ENCODE measurements at regions not wholly inside any gene's neighbourhood (a gene's known extent, or its start where the extent isn't known, plus 50 kb on each side); places are given as distances from the start of the nearest gene placed in this dataset.

DNA sequence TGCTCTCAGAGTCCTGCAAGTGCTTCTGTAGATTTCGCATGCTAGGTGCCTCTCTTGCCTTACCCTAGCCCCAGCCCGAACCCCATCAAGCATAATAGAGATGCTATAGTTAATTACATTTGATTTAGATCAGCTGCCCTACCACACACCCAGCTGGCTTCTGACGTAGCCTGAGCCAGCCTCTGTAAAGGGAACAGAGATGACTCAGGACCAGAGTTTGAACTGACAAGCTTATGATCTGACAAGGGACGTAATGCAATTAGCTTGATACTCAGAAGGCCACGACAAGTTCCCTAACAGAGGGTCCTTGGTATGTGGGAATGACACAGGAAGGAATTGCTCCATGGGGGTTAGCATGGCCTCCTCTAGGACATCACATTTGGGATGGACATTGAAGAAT is 126.6 kb downstream of the LRATD1 start:
- Histone ChIP-seq H3K9ac (ENCODE audit: low read length) (no peak overlapping the region), H3K36me3 (ENCODE audit: low read depth, low read length) (no peaks in the 10 kb centered on the region), H2AFZ (ENCODE audit: low read length) (no peak overlapping the region), H4K20me1 (ENCODE audit: low read length) (no peaks in the 10 kb centered on the region), H3K27me3 (ENCODE audit: low read length) (no peaks in the 10 kb centered on the region), H3K4me3 (ENCODE audit: low read length) (no peak overlapping the region), H3F3A (ENCODE audit: low read length, unreplicated experiment) (no peaks in the 10 kb centered on the region), H3K4me2 (ENCODE audit: low read length) (no peak overlapping the region), H3K9me2 (replicated peaks; ENCODE audit: low read length) (no peaks in the 10 kb centered on the region), H3K79me2 (ENCODE audit: low read length) (no peaks in the 10 kb centered on the region), H3K4me1 (ENCODE audit: insufficient read depth, low read length) (peaks cover 22% of the 10 kb centered on the region), H3K27ac (ENCODE audit: low read length) (no peak overlapping the region), H3K9me3 (ENCODE audit: low read length) (no peaks in the 10 kb centered on the region)
- CTCF ChIA-PET = no interaction called here
- POLR2A ChIA-PET (ENCODE audit: unreplicated experiment) = no interaction called here
- ATAC-seq = no peak
- DNase-seq = no peak
- intact Hi-C loops (cut with micrococcal nuclease) = no loop called here
- BruUV-seq (replicated peaks) = no TSS peak
- TF ChIP-seq, protein P1, sequence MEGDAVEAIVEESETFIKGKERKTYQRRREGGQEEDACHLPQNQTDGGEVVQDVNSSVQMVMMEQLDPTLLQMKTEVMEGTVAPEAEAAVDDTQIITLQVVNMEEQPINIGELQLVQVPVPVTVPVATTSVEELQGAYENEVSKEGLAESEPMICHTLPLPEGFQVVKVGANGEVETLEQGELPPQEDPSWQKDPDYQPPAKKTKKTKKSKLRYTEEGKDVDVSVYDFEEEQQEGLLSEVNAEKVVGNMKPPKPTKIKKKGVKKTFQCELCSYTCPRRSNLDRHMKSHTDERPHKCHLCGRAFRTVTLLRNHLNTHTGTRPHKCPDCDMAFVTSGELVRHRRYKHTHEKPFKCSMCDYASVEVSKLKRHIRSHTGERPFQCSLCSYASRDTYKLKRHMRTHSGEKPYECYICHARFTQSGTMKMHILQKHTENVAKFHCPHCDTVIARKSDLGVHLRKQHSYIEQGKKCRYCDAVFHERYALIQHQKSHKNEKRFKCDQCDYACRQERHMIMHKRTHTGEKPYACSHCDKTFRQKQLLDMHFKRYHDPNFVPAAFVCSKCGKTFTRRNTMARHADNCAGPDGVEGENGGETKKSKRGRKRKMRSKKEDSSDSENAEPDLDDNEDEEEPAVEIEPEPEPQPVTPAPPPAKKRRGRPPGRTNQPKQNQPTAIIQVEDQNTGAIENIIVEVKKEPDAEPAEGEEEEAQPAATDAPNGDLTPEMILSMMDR (conservative IDR thresholded peaks at IDR 0.05; ENCODE audit: low read depth, low read length) = no peak
- TF ChIP-seq EZH2 (IDR thresholded peaks at IDR 0.05; ENCODE audit: low read length, unreplicated experiment) = no peak
- TF ChIP-seq EZH2phosphoT487 (IDR thresholded peaks at IDR 0.05; ENCODE audit: borderline replicate concordance, low read length) = no peak

DNA sequence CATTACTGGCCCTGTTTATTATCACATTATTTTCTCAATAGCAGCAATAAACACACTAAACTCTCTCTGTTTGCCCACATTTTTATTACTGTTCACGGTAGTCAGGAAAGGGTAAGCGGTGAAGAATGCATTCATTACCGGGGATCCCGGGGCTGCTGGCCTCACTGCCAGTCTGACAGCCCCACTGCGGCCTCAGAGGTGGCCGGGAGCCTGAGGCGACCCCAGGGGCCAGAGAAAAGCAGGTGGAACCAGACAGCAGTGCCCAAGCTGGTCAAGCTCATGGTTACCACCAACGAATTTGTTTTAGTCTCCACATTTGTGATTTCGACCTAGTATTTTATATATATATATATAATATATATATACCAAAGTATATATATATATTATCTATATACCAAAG is 127.7 kb downstream of the LRATD1 start:
- ATAC-seq = no peak
- peaks cover 22% of the 10 kb centered on the region for H3K4me1 ChIP-seq (ENCODE audit: insufficient read depth, low read length)
- no peaks in the 10 kb centered on the region for H3K9me2 ChIP-seq (replicated peaks; ENCODE audit: low read length)
- H3F3A ChIP-seq (ENCODE audit: low read length, unreplicated experiment) = no peaks in the 10 kb centered on the region
- no peak overlapping the region for H3K4me2 ChIP-seq (ENCODE audit: low read length)
- H3K27ac ChIP-seq (ENCODE audit: low read length) = no peak overlapping the region
- intact Hi-C loops (cut with micrococcal nuclease) = no loop called here
- no peak overlapping the region for H2AFZ ChIP-seq (ENCODE audit: low read length)
- BruUV-seq (replicated peaks) = no TSS peak
- DNase-seq = no peak
- ChIA-PET POLR2A (ENCODE audit: unreplicated experiment) (no interaction called here), CTCF (no interaction called here)
- H3K79me2 ChIP-seq (ENCODE audit: low read length) = no peaks in the 10 kb centered on the region
- H3K36me3 ChIP-seq (ENCODE audit: low read depth, low read length) = no peaks in the 10 kb centered on the region
- TF ChIP-seq EZH2phosphoT487 (IDR thresholded peaks at IDR 0.05; ENCODE audit: borderline replicate concordance, low read length) (no peak), EZH2 (IDR thresholded peaks at IDR 0.05; ENCODE audit: low read length, unreplicated experiment) (no peak)
- TF ChIP-seq, protein P1 (conservative IDR thresholded peaks at IDR 0.05; ENCODE audit: low read depth, low read length) = no peak
- H3K9me3 ChIP-seq (ENCODE audit: low read length) = no peaks in the 10 kb centered on the region
- H3K27me3 ChIP-seq (ENCODE audit: low read length) = no peaks in the 10 kb centered on the region
- no peaks in the 10 kb centered on the region for H4K20me1 ChIP-seq (ENCODE audit: low read length)
- no peak overlapping the region for H3K9ac ChIP-seq (ENCODE audit: low read length)
- no peak overlapping the region for H3K4me3 ChIP-seq (ENCODE audit: low read length)

DNA sequence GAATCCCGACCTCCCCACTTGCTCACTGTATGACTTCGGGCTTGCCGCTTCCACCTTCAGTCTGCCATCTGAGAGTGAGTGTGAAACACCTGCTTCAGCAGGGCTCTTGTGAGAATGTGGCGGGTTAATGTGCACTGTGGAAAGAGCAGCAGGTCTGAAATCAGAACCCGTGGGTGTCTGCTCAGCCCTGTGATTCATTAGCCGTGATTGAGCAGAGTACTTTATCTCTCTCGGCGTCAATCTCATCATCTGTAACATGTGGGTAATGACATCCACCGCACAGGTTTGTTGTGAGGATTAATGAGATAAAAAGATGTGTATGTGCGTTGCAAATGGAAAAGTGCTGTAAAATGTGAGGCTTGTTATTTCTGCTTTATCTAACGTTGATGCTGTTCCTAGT is 128.6 kb downstream of the LRATD1 start:
- POLR2A ChIA-PET (ENCODE audit: unreplicated experiment) = no interaction called here
- Histone ChIP-seq H2AFZ (ENCODE audit: low read length) (no peak overlapping the region), H3K27me3 (ENCODE audit: low read length) (no peaks in the 10 kb centered on the region), H3K9ac (ENCODE audit: low read length) (no peak overlapping the region), H3F3A (ENCODE audit: low read length, unreplicated experiment) (no peaks in the 10 kb centered on the region), H3K79me2 (ENCODE audit: low read length) (no peaks in the 10 kb centered on the region), H3K27ac (ENCODE audit: low read length) (no peak overlapping the region), H3K4me1 (ENCODE audit: insufficient read depth, low read length) (peaks cover 14% of the 10 kb centered on the region), H4K20me1 (ENCODE audit: low read length) (no peaks in the 10 kb centered on the region), H3K4me2 (ENCODE audit: low read length) (no peak overlapping the region), H3K9me2 (replicated peaks; ENCODE audit: low read length) (no peaks in the 10 kb centered on the region), H3K9me3 (ENCODE audit: low read length) (no peaks in the 10 kb centered on the region), H3K36me3 (ENCODE audit: low read depth, low read length) (no peaks in the 10 kb centered on the region), H3K4me3 (ENCODE audit: low read length) (no peak overlapping the region)
- BruUV-seq (replicated peaks) = no TSS peak
- no peak for ATAC-seq
- CTCF ChIA-PET = no interaction called here
- TF ChIP-seq, protein P1 (conservative IDR thresholded peaks at IDR 0.05; ENCODE audit: low read depth, low read length) = no peak
- TF ChIP-seq EZH2phosphoT487 (IDR thresholded peaks at IDR 0.05; ENCODE audit: borderline replicate concordance, low read length) = no peak
- TF ChIP-seq EZH2 (IDR thresholded peaks at IDR 0.05; ENCODE audit: low read length, unreplicated experiment) = no peak
- no peak for DNase-seq
- intact Hi-C loops (cut with micrococcal nuclease) = no loop called here

Measured in PC-3 (cell line).